ENCODE measurements at regions not wholly inside any gene's neighbourhood (a gene's known extent, or its start where the extent isn't known, plus 50 kb on each side); places are given as distances from the start of the nearest gene placed in this dataset.

DNA sequence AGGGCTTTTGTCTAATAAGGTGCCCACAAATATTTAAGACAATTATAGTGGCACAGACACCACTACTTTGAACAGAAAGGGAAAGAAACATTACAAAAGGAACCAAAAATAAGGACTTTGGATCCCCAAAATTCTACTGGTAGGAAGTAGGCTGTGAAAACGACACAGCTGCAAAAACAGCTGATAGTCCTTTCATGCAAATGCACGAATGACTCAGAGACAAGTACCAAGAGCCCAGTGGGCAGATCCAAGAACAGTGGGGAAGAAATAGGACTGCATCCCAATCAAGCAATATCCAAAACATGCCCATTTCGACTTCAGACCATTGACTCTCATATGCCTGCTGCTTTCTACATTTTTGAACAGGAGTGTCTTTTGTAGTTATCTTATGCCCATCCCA, 269.4 kb upstream of the NBEA start:
- Histone ChIP-seq H3K4me1 (ENCODE audit: control insufficient read depth, insufficient read depth, low read length) (no peaks in the 10 kb centered on the region), H3K9ac (ENCODE audit: low read depth, low read length) (no peak overlapping the region), H3K27me3 (ENCODE audit: control insufficient read depth, insufficient read depth, low read length) (no peaks in the 10 kb centered on the region), H3K36me3 (ENCODE audit: control insufficient read depth, insufficient read depth, low read length) (no peaks in the 10 kb centered on the region), H3K4me3 (ENCODE audit: low read depth, low read length) (no peak overlapping the region), H3K9me3 (ENCODE audit: control insufficient read depth, insufficient read depth, low read length) (no peaks in the 10 kb centered on the region)

DNA sequence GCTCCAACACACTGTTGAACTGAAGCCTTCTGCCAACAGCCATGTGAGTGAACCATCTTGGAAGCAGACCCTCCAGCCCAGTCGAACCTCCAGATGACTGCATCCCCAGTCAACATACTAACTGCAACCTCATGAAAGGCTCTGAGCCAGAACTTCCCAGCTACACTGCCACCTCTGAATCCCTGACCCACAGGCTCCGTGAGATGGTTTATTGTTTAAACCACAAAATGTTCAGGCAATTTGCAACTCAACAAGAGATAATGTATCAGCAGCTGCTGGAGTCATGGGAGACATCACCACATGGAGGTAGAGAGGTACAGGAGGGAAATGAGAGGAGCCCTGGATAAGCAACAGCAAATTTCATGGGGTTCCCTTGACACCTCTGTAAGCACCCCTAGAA, 266.4 kb upstream of the NBEA start:
- H3K27me3 ChIP-seq (ENCODE audit: control insufficient read depth, insufficient read depth, low read length): no peaks in the 10 kb centered on the region
- H3K9me3 ChIP-seq (ENCODE audit: control insufficient read depth, insufficient read depth, low read length): no peaks in the 10 kb centered on the region
- H3K36me3 ChIP-seq (ENCODE audit: control insufficient read depth, insufficient read depth, low read length): no peaks in the 10 kb centered on the region
- H3K4me1 ChIP-seq (ENCODE audit: control insufficient read depth, insufficient read depth, low read length): no peaks in the 10 kb centered on the region
- H3K4me3 ChIP-seq (ENCODE audit: low read depth, low read length): no peak overlapping the region
- H3K9ac ChIP-seq (ENCODE audit: low read depth, low read length): no peak overlapping the region

DNA sequence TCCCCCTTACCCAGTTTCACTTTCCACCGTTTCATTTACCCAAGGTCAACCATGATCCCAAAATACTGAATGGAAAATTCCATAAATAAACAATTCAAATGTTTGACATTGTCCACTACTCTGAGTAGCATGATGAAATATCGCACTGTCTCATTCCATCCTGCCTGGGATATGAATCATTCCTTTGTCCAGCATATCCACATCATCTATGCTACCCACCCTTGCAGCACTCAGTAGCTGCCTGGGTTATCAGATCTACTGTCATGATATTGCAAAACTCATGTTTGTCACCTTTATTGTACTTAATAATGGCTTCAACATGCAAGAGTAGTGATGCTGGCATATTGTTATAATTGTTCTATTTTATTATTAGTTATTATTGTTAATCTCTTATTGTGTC, 263.9 kb upstream of the NBEA start:
- H3K9me3 ChIP-seq (ENCODE audit: control insufficient read depth, insufficient read depth, low read length): no peaks in the 10 kb centered on the region
- H3K4me1 ChIP-seq (ENCODE audit: control insufficient read depth, insufficient read depth, low read length): peaks cover 2% of the 10 kb centered on the region
- H3K36me3 ChIP-seq (ENCODE audit: control insufficient read depth, insufficient read depth, low read length): no peaks in the 10 kb centered on the region
- H3K27me3 ChIP-seq (ENCODE audit: control insufficient read depth, insufficient read depth, low read length): no peaks in the 10 kb centered on the region
- no peak overlapping the region for H3K4me3 ChIP-seq (ENCODE audit: low read depth, low read length)
- H3K9ac ChIP-seq (ENCODE audit: low read depth, low read length): no peak overlapping the region

DNA sequence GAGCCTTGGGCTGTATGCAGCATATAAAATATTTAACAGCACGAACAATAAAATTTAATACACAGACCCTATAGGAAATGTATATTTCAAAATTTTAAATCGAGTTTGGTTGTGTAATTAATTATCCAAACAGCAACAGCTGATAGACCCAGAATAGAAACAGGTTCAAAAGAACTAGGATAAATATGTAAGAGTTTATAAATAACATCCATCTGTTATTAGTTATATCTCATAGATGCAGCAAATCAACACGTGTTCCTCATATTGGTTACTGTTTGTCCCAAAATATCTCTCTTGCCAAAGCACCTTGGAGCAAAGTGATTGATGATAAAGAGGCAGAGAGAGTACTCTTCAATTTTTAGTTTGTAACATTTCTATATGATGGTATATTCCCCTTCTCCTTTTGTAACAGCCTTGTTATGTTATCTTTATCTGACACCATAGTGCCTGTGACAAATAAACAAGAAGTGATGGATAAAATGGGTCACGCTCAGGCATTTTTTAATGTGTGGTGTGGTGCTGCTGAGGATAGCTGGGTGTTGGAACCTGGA, 260.6 kb upstream of the NBEA start:
- Histone ChIP-seq H3K27me3 (ENCODE audit: control insufficient read depth, insufficient read depth, low read length) (no peaks in the 10 kb centered on the region), H3K4me3 (ENCODE audit: low read depth, low read length) (no peak overlapping the region), H3K4me1 (ENCODE audit: control insufficient read depth, insufficient read depth, low read length) (peaks cover 2% of the 10 kb centered on the region), H3K9ac (ENCODE audit: low read depth, low read length) (no peak overlapping the region), H3K36me3 (ENCODE audit: control insufficient read depth, insufficient read depth, low read length) (no peaks in the 10 kb centered on the region), H3K9me3 (ENCODE audit: control insufficient read depth, insufficient read depth, low read length) (no peaks in the 10 kb centered on the region)

DNA sequence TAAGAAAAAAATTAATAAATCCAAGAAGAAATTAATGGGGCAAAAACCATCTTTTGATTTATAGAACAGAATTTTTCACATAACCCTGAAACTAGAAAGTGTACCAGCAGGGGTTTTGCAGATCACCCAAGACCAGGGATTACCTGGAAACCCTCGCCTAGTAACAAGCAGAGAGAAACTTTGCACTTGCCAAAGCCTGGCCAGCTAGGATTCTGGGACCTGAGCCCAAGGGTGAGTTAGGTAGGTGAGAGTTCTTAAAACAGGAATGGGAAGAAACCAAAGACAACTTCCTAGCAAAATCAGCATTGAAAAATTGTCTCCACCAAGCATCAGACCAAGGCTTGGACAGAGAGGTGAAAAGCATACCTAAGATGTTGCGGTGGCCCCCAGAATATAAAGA, 247.0 kb upstream of the NBEA start:
- no peaks in the 10 kb centered on the region for H3K9me3 ChIP-seq (ENCODE audit: control insufficient read depth, insufficient read depth, low read length)
- no peaks in the 10 kb centered on the region for H3K27me3 ChIP-seq (ENCODE audit: control insufficient read depth, insufficient read depth, low read length)
- H3K9ac ChIP-seq (ENCODE audit: low read depth, low read length): no peak overlapping the region
- H3K4me3 ChIP-seq (ENCODE audit: low read depth, low read length): no peak overlapping the region
- H3K4me1 ChIP-seq (ENCODE audit: control insufficient read depth, insufficient read depth, low read length): no peaks in the 10 kb centered on the region
- H3K36me3 ChIP-seq (ENCODE audit: control insufficient read depth, insufficient read depth, low read length): no peaks in the 10 kb centered on the region

DNA sequence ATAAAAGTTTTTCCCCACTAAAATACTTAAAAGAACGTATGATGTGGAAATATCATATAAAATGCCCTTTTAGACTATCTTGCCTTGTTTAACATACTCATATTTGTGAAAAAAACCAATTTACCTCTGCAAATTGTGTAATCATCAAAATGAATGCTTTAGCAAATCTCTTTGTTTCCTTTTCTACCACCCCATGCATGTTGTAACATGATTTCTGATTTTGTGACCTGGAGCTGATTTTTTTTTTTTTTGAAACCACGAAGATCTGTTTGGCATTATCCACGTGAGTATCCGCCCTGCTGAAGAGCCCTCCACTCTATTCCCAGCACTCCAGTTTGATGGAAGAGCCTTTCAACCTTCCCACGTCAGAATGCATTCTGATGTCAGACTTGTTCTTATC, 245.8 kb upstream of the NBEA start:
- Histone ChIP-seq H3K9me3 (ENCODE audit: control insufficient read depth, insufficient read depth, low read length) (no peaks in the 10 kb centered on the region), H3K9ac (ENCODE audit: low read depth, low read length) (no peak overlapping the region), H3K36me3 (ENCODE audit: control insufficient read depth, insufficient read depth, low read length) (no peaks in the 10 kb centered on the region), H3K27me3 (ENCODE audit: control insufficient read depth, insufficient read depth, low read length) (no peaks in the 10 kb centered on the region), H3K4me1 (ENCODE audit: control insufficient read depth, insufficient read depth, low read length) (no peaks in the 10 kb centered on the region), H3K4me3 (ENCODE audit: low read depth, low read length) (no peak overlapping the region)

DNA sequence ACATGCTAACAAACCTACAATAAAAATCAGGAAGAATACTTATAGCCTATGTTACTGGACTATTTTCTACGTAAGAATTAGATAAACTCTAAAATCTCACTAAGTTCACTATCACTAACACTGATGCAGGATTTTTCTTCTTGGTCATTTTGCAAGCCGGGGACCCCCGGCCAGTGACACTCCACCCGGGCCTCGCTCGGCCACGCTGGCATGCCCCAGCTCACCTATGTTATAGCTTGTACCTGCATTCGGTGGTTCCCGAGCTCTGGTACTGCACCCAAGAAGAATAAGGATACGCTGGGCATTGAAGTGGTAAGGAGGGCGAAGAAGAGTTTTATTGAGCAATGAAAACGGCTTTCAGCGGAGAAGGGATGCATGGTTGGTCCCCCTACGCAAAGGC, 245.3 kb upstream of the NBEA start:
- H3K9me3 ChIP-seq (ENCODE audit: control insufficient read depth, insufficient read depth, low read length): no peaks in the 10 kb centered on the region
- H3K9ac ChIP-seq (ENCODE audit: low read depth, low read length): no peak overlapping the region
- no peaks in the 10 kb centered on the region for H3K36me3 ChIP-seq (ENCODE audit: control insufficient read depth, insufficient read depth, low read length)
- H3K27me3 ChIP-seq (ENCODE audit: control insufficient read depth, insufficient read depth, low read length): no peaks in the 10 kb centered on the region
- H3K4me3 ChIP-seq (ENCODE audit: low read depth, low read length): no peak overlapping the region
- H3K4me1 ChIP-seq (ENCODE audit: control insufficient read depth, insufficient read depth, low read length): no peaks in the 10 kb centered on the region

DNA sequence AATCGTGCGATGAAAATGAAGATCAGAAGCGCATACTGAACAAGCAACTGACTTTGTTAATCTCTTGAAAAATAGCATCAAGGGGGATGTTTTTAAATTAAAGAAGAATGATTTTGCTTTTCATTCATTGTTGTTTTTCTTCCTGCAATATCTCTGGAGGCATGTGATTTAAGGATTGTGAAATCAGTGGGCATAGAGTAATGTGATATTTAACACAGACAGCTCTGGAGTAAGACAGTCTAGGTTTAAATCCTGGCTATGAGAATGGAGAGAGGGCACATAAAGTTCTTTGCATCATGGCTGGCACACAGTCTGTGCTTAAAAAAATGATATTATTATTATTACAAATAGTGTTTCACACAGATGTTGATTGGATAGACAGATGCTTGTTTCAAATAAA, 243.1 kb upstream of the NBEA start:
- no peak overlapping the region for H3K9ac ChIP-seq (ENCODE audit: low read depth, low read length)
- no peaks in the 10 kb centered on the region for H3K4me1 ChIP-seq (ENCODE audit: control insufficient read depth, insufficient read depth, low read length)
- H3K9me3 ChIP-seq (ENCODE audit: control insufficient read depth, insufficient read depth, low read length): no peaks in the 10 kb centered on the region
- no peaks in the 10 kb centered on the region for H3K27me3 ChIP-seq (ENCODE audit: control insufficient read depth, insufficient read depth, low read length)
- H3K4me3 ChIP-seq (ENCODE audit: low read depth, low read length): no peak overlapping the region
- no peaks in the 10 kb centered on the region for H3K36me3 ChIP-seq (ENCODE audit: control insufficient read depth, insufficient read depth, low read length)

DNA sequence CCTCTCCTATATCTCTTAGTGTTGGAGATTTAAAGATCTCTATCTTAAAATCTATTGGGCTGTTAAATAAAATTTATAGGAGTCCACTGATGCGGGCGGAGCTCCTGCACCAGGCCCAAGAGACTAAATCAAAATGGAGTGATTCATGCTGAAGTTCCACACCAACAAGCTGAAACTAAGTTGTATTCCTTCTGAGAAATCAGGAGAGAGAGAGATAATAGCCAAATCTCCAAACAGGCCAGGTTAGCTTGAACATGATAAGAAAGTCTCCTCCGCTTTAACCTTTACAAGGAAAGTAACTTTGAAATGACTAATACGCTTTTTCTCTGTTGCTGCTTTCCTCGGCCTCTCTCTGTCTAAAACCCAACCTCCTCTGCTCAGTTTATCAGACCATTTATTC, 241.9 kb upstream of the NBEA start:
- Histone ChIP-seq H3K36me3 (ENCODE audit: control insufficient read depth, insufficient read depth, low read length) (no peaks in the 10 kb centered on the region), H3K4me3 (ENCODE audit: low read depth, low read length) (no peak overlapping the region), H3K9me3 (ENCODE audit: control insufficient read depth, insufficient read depth, low read length) (no peaks in the 10 kb centered on the region), H3K9ac (ENCODE audit: low read depth, low read length) (no peak overlapping the region), H3K27me3 (ENCODE audit: control insufficient read depth, insufficient read depth, low read length) (no peaks in the 10 kb centered on the region), H3K4me1 (ENCODE audit: control insufficient read depth, insufficient read depth, low read length) (no peaks in the 10 kb centered on the region)

DNA sequence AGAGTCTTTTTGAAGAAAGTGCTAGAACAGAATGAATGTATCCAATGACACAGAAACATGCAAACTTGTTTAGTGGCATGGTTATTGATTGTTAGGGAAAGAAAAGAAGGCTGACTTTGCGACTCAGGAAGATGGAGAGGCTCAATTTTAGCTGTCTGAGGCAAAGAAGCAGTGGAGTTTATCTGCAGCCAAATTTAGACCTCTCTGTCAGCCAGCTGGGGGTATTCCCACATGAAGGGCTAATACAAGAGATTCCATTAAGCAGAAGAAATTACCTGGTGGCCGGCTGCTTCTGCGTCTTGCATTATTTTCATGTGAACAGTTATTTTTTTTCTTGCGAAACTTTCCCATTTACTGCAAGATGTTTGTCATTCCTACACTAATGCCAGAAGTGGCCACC, 240.2 kb upstream of the NBEA start:
- Histone ChIP-seq H3K9ac (ENCODE audit: low read depth, low read length) (no peak overlapping the region), H3K4me1 (ENCODE audit: control insufficient read depth, insufficient read depth, low read length) (no peaks in the 10 kb centered on the region), H3K36me3 (ENCODE audit: control insufficient read depth, insufficient read depth, low read length) (no peaks in the 10 kb centered on the region), H3K9me3 (ENCODE audit: control insufficient read depth, insufficient read depth, low read length) (no peaks in the 10 kb centered on the region), H3K4me3 (ENCODE audit: low read depth, low read length) (no peak overlapping the region), H3K27me3 (ENCODE audit: control insufficient read depth, insufficient read depth, low read length) (no peaks in the 10 kb centered on the region)

DNA sequence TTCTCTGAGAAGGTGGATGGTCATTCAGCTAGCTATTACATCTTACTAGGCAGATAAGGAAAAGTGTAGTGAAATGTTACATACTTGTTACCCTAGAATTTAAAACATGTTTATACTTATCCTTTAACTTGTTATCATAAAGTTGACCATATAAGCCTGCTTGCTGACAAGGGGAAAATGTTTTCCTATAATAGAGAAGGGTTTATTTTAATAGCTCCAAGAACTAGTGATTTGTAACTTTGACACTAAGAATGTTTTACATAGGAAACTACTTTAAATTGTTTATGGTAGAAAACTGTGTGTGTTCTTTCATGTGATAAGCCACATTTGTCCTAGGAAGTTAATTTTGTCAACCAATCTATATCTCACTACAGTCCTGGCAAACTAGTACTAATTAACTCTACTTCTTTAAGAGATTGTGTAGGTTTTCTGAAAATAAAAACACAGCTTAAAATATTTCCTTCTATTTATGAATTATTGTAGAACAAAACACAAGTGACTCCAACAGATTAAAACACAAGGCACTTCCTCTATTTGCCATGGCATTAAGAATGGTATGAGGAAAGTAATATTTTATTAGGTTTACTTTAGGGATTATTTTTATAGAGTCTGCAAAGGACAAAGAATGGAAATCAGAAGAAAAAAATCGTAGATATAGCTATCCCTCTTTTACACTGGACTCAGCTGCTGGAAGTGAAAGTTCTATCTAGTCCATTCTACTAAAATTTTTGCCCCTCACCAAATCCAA, 233.3 kb upstream of the NBEA start:
- no peak overlapping the region for H3K9ac ChIP-seq (ENCODE audit: low read depth, low read length)

DNA sequence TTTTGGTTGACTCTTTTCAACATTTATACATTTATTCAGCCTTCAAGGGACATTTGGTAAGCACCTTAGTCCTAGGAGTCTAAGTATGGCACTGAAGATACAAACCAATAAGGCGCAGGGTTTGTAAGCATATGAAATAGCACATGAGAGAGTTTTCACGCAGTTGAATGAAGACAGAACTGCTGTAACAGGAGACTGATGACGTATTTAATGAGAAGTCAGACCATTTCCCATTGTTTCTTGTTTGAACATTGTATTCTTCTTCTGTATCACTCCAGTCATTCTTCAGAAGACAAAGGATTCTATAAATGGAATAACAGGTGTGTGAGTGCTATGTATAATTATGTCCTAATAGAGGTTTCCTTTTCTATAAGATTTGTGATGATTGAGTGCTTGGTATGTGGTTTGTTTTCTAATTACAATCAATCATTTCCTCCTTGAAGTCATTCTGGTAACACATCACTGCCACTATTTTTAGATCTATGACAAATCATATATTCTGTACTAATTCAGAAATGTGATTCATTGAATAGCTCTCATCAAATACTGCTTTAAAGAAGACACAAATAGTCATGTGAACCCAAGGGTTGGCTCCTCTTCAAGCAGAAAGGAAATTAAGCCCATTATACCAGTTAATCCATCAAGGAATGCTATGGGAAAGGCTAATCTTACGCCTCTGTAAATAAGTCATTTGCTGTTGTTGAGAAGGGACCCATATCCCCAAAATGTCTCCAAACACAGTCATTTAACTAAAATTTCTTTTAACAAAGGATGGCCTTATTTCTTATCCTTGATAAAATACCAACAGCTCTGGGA, 222.8 kb upstream of the NBEA start:
- Histone ChIP-seq H3K9me3 (ENCODE audit: control insufficient read depth, insufficient read depth, low read length) (no peaks in the 10 kb centered on the region), H3K4me3 (ENCODE audit: low read depth, low read length) (no peak overlapping the region), H3K27me3 (ENCODE audit: control insufficient read depth, insufficient read depth, low read length) (no peaks in the 10 kb centered on the region), H3K4me1 (ENCODE audit: control insufficient read depth, insufficient read depth, low read length) (no peaks in the 10 kb centered on the region), H3K36me3 (ENCODE audit: control insufficient read depth, insufficient read depth, low read length) (no peaks in the 10 kb centered on the region), H3K9ac (ENCODE audit: low read depth, low read length) (no peak overlapping the region)

More for the DNA sequence above, 233.3 kb upstream of the NBEA start:
- Histone ChIP-seq H3K4me1 (ENCODE audit: control insufficient read depth, insufficient read depth, low read length) (no peaks in the 10 kb centered on the region), H3K27me3 (ENCODE audit: control insufficient read depth, insufficient read depth, low read length) (no peaks in the 10 kb centered on the region), H3K36me3 (ENCODE audit: control insufficient read depth, insufficient read depth, low read length) (no peaks in the 10 kb centered on the region), H3K9me3 (ENCODE audit: control insufficient read depth, insufficient read depth, low read length) (no peaks in the 10 kb centered on the region), H3K4me3 (ENCODE audit: low read depth, low read length) (no peak overlapping the region)
